Left kidney (tissue), 1 donor: ENCODE measurements at regions not wholly inside any gene's neighbourhood (a gene's known extent, or its start where the extent isn't known, plus 50 kb on each side); places are given as distances from the start of the nearest gene placed in this dataset.

Experiments
- DNase-seq: peaks from one replicate; pipeline ENCODE4 v3.0.0-alpha.2; 2013

DNA sequence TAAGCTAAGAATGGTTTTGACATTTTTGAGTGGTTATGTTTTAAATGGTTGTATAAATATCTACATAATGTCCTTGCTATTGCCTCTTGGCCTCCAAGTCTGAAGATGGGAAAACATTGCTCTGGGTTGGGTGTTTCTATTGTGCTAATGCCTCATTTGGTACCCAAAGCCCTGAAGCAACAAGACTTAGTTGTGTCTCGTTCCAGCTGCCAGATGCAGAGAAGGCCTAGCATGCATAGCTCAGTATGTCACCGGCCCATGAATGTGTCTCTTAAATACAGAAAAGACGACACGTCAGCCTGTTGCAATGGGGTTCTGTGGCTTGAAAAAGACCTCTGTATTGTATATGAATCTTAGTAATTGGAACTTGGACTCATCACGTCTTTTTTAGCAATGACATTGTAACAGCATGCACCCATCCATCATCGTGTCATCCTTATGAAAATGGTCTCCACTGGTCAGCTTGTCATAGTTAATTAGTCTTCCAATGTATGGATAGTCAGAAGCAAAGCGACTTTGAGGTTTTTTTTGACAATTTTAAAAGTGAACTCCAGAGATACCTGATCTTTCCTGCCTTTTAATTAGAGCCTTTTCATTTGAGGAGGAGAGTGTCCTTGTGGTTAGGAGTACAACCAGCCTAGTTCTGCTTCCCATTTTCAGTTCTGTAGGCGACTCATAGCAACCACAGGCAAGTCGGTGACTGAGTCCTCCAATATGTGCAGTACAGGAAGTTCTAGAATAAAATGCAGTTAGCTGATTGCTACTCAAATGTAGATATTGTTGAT is 126.4 kb upstream of the GATB start:
- no peak for DNase-seq

DNA sequence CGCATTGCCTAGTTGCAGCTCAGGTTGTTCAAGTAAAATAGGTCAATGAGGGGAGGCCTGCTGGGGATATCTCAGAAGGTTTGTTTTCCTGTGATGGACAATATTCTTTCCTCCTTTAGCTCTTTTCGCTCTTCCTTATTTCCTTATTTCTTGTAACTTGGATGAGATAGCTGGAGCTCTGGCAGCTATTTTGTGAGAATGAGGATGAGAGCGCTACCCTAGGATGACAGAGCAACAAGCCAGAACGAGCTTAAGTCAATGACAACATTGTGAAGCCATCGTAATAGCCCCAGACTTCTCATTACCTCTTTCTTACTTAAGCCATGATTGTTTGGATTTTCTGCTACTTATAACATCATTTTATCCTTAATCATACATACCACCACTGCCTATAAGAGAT is 124.3 kb upstream of the GATB start:
- no peak for DNase-seq

DNA sequence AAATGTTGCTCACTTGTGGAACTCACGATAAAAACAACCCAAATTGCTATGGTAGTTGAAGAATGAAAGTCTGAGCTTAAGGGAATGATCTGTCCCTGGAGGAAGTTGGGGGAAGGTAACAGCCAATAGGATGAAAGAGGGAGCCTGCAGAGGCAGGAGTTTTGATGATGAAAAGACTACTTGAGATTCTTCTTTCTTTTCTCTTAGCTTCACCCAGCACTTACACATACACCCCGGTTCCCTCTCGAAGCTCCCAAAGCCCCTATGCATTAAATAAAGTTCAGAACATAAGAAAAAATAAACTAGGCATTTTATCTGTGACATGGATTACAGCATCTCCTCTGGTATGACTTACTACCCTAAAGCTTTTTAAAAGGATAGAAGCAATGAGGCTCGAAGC is 122.9 kb upstream of the GATB start:
- no peak for DNase-seq

DNA sequence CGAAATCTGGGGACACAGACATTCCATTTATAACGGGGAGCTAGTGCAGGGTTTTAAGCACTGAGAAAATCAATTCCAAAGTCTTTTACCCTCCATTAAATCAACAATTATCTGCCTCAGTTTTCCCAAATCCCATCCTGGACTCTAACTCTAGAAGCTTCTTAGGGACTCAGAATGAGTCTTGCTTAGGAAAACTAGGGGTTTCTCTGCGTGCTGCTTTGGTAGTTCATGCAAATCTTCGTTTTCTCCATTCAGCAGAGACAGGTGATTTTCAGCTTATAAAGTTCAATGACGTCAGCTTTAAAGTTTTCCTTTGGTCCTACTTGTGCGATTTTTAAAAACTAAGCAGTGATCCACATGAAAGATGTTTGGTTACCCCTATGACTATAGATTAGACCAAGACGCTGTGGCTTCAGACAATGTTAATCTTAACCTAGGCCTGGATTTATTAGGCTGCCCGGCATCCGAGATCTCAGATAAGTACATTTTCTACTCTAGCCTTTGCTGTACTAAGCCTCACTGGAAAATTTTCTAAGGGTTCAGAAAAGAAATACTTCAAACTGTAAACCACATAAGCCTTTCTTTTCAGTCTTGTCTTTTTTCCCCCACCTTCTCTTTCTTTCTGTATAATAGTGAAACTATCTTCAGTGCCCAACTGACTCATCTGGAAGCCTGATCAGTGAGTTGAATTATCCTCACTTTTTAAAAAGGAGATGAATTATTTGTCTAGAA is 121.4 kb upstream of the GATB start:
- no peak for DNase-seq

DNA sequence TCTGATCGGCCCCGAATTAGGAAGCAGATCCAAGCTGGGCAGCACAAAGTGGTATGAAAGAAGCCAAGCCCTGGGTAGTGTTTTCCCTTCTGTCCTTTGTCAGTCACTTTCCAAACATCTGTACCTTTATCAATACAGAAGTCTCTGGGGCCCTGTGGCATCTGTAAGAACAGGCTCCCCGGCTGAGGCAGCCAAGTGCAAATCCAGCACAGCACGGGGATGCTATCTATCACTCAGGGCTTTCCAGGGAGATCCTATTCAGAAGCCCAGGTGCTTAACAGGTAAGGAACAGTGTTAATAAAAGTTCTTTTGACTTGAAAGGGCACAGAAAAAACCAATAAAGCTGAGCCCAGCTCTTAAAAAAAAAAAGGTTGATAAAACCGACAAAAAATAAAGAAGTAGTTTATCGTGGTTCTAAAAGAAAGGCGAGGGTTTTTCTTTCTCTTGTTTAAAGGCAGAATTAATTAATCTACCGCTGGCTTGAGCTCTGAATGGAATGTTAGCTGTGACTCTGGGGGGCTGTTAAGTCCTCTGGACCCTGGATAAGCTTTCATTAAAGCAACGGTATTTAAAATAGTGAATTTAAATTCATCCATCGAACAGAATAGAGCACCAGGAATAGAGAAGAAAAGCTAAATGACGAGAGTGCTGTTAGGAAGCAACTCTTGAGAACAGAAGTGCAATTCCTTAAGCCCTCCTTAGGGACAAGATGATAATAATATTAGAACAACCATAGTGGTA is 119.1 kb upstream of the GATB start:
- no peak for DNase-seq

DNA sequence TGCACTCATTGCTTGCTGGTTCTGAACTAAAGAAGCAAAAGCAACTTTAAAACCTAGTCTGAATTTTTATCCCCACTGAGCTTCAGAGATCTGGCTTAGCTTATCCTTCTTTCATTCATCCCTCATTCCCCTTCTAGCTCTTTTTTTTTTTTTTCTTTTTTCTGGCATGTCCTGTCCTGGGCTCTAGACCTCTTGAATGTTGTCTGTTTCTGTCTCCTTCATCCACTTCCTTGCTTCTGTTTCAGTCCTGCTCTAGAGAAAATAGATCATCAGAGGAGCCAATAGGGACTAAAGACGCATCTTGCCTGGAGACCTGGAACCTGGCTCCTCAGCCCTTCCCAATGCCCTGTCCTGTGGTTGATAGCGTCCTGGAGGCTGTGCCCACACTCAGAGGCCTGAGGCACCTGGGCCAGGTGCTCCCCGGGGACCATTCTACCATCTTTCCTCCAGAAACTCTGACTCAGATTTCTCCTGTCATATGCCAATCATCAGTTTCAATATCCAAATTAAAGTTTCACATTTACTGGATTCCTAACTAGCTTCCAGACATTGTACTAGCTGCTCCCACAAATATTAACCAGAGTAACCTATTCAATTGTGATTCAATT is 115.7 kb upstream of the GATB start:
- no peak for DNase-seq

DNA sequence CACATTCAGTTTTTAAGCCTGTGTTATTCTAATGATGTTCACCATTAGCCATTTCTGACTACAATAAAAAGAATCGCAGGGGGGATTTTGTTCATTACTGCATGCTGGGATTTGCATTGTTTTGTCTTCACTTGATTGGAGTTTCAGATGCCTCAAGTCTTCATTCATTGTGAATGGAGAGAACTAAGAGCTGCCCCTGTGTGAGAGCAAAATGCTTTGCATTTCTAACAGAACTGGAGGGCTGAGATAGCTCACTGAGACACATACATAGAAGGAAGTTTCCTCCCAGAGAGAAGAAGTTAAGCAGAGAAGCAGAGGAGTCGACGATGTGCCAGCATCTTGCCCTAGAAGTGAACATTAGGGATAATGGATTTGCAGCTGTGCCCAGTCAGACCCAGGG is 113.5 kb upstream of the GATB start:
- DNase-seq = no peak

DNA sequence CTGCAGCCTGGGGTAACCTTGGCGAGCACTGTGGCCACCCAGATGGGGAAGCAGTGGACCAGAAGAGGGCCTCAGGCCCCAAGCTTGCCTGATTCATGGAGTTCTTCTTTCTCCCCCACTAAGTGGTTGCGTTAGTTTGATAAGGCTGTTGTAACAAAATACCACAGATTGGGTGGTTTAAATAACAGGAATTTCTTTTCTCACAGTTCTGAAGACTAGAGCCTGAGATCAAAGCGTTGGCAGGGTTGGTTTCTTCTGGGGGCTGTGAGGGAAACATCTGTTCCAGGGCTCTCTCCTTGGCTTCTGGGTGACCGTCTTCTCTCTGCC is 105.7 kb upstream of the GATB start:
- DNase-seq = no peak

DNA sequence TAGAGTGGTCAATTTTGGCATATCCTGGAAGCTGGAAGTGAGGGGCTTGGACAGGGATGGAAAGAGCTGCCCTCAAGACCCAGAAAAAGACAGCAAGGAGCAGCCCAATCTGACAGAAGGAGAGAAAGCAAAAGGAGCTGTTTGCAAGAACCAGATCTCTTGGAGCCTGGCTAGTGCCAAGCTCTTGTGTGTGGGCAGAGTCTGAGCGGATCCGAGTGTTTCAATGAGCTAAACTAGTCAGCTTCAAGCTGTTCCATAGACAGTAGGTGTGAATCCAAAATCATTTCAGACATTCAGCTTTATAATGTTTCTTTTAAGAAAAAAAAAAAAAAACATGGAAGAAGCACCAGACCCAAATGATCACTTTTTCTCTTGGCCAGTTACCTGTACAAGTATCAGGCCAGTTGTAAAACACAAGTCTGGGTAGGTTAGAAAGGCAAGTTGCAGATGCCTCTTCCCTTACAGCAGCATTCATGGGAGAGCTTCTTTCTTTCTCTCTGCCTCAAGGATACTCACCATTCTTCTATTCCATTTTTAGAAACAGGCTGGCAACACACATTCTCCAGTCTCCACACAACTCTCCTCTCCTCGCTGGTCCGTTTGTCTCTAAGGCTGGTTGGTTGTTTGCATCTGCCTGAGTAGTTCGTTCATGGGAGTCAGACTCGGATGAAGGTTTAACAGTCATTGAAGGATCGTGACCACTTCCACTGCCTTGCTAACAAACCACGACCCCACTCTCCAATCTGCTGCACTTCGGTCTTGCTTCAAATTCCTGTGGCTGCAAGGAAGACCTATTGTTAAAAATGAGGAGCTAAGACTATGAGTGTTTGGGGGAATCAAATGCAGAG is 105.2 kb upstream of the GATB start:
- DNase-seq = no peak

DNA sequence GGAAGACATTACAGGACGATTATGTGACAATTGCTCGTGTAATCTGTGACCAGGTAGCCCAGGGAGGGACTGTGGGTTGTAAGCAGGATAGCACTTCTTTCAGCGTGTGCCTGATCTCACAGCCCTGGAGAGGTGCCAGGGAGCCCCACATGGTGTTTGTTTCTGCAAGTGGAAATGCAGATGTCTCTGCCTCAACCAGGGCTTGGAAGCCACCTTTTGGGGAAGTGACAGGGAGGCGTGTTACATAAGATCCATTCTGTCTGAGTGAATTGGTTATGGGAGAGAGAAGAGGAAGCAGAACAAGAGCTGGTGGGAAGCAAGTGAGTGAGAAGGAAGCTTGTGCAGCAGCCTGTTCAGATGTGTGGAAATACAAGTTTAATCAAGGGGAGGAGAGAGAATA is 104.5 kb upstream of the GATB start:
- DNase-seq = no peak

DNA sequence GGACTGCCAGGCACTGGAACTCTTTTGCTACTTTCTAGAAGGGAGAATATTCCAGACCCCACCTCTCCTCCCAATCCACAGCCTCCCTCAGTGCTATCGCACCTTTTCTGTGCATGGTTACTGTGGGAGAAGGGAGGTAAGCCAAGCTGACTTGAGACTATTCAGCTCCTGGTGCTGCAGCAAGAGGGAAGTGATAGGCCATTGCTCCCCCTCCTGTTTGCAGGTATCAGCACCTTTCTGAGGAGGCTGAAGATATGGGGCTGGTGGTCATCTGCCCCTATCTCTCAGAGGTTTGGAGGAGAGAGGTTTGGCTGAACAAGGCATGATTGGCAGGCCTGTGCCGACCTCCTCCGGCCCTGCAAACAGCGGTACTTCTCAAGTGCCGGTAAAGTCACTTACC is 103.3 kb upstream of the GATB start:
- DNase-seq = no peak

DNA sequence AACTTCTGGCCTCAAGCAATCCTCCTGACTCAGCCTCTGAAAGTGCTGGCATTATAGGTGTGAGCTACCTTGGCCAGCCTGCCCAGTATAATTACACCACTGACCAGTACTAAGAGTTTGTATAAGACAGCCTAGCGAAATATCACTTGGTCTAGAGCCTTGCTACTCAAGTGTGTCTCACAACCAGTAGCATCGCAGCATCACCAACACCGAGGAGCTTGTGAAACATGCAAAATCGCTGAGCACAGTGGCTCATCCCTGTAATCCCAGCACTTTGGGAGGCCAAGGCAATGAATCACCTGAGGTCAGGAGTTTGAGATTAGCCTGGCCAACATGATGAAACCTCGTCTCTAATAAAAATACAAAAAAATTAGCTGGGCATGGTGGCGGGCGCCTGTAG is 102.0 kb upstream of the GATB start:
- no peak for DNase-seq

DNA sequence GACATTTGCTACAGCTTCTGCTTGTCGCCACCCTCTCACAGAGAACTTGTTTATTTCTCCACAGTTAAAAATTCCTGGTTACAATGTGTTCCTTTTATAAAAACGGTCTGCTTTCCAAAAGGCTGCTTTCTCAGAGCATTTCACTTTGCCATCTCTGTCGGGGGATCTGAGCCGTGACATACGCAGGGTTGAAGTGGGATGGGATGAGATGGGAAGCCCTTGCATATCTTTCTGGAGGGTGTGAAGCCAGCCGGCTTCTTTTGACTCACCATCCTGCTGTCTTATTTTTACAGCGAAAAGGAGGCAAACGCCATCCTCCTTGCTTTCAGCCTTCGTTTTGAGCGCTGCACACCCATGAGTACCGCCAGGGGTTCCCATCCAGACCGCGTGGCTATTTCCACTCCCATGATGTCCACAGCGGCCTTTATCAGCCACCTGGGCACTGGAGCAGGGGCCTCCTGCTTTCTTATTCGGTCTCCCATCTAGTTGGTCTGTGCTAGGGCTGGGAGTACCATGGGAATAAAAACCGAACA is 99.8 kb upstream of the GATB start:
- no peak for DNase-seq

DNA sequence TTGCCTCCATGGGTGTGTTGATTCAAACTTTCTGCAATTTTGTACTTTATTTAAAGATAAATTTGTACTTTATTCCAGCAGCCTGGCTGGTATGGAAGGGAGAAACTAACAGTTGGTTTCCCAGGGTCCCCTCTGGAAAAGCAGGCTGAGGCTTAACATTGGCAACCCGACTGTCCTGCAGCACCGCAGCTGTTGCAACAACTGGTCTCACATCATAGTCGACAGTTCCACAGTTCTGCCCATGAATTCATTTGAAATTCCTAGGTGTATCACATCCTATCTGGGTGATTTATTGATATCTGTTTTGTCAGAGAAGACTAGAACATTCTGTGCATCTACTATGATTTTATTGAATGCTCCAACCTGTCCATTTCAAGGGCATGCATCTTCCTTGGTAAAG is 98.8 kb upstream of the GATB start:
- DNase-seq = no peak

DNA sequence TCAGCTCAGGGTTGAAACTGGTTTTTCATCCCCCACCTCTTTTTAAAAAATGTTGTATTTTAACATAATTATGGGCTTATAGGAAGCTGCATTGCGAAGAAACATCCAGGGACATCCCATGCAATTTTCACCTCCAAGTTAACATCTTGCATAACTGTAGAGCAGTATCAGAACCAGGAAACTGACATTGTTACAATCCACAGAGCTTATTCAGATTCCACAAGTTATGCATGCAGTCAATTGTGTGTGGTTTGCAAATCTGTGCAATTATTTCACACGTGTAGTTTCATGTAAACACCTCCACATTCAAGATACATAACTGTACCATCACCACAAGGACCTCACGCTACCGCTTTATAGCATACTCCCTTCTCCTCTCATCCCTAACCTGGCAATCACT is 97.5 kb upstream of the GATB start:
- DNase-seq = no peak

DNA sequence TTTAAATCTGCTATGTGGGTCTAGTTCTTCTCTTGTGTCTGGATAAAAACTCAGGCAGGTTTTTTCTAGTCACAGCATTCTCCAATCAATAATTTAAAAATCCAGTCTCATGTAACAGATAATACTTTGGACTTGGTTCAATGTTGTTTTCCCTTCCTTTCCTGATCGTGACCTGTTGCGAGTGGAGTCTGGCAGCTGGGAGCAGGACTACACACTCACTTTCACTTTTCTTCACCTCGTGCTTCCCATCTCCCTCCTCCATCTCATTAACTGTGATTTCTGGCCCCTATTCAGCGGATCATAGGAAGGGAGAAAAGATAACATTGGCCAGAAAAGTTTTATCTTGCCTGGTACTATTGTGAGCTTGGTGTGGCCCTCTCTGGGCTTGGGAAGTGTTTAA is 96.6 kb upstream of the GATB start:
- DNase-seq = no peak

DNA sequence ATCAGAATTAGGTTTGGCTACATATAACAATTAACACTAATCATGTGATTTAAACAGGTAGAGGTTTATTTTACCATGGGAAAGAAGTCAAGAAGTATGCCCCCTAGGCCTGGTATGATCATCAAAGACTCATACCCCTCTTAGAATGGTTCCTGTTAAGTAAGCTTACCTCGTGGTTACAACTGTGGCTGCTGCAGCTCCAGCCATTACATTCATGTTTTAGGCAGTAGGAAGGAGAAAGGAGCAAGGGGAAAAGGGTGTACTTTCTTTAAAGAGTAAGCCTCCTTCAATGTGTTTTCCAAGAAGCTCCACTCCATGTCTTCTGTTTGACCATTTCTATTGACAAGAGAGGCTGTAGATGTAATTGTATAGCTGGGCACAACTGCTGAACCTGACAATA is 94.9 kb upstream of the GATB start:
- no peak for DNase-seq

DNA sequence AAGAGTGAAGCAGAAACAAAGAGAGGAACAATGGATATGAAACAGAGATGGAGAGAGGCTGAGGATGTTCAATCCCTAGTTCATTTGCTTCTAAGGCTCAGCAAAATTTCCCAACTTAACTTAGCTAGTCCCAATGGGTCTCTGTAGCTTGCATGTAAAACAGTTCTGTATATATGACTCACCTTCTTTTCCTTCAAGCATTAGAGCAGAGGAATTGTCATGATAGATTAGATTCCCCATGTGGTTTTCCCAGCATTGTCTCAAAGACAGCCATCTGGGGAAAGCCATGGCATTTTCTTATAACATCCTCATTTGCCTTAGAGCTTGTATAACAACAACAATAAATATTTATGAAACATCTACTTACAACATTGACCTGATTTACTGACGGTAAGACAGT is 93.9 kb upstream of the GATB start:
- DNase-seq = no peak

DNA sequence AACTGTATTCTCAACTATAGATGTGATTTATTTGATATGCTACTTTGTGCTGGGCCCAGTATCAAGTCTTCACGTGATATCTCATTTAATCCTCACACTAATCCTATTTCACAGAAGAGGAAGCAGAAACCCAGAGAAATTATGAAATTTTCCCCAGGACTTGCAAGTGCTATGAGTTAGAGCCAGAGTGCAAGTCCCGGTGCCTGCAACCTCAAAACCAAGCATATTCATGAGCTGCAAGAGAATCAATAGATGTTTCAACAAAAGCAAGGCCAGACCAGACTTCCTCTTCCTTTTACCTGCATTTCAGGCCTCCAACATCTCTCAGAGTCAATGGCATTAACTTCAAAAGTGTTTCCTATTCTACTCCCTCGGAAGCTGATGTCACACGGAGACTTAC is 92.2 kb upstream of the GATB start:
- no peak for DNase-seq

DNA sequence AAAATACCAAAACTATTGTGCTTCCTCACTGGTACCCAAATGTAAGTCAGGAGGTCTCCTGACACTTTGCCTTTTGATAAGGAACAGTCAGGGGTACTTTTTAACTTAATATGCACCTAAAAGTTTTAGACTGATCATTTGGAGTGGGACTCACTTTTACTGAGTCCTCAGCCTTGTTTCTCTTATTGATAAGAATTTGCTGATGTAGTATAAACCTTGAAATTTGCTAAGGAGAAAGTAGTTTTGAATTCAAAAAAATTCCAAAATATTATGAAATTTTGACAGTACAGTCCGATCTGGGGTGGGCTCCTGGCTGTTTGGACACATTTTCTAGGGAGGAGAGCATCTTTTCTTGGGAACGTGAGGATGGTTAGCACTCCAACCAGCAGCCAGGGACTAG is 91.4 kb upstream of the GATB start:
- no peak for DNase-seq

DNA sequence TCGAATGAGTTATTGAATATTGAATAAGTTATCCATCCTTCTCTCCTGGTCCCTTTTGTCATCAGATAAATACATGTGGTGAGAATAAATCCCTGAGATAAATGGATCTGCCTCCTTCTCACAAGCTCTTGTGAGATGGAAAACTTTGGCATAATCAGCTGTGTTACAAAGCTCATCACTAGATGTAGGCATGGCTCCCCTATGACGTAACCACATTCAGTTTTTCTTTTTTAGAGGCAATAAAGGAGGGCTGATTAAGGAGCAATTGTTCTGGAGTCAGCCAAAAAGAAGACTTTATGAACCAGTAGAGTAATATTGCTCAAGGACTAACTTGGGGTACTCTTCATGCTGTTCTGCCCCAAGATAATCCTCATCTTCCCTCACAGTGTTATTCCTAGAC is 90.5 kb upstream of the GATB start:
- no peak for DNase-seq

DNA sequence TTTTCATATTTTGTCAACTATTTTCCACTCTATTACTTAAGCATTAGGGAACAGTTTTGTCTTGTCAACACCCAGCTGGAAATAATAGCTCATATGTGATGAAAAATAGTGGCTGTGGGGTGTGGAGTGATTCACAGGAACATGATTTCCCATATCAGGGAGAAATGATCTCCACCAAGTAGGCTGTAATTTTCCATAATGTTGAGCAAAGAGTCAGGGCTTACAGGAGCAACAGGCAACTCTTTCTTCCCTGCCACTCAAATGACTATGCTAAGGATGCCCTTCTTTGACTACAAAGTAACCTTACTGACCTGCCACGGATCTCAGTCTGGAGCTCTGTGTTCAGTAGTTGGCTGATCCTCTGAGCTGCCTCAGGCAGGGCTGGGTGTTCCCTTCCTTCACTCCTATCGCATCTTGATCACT is 90.0 kb upstream of the GATB start:
- DNase-seq = no peak
